HG02973 (cell line): ENCODE measurements at regions not wholly inside any gene's neighbourhood (a gene's known extent, or its start where the extent isn't known, plus 50 kb on each side); places are given as distances from the start of the nearest gene placed in this dataset.

Experiments used
- ATAC-seq: cut with Tn5 transposase; IDR thresholded peaks from one replicate; pipeline ENCODE4 v1.9.1; 2021; ENCODE audit warnings: moderate library complexity; ENCODE audit not compliant: unreplicated experiment

DNA sequence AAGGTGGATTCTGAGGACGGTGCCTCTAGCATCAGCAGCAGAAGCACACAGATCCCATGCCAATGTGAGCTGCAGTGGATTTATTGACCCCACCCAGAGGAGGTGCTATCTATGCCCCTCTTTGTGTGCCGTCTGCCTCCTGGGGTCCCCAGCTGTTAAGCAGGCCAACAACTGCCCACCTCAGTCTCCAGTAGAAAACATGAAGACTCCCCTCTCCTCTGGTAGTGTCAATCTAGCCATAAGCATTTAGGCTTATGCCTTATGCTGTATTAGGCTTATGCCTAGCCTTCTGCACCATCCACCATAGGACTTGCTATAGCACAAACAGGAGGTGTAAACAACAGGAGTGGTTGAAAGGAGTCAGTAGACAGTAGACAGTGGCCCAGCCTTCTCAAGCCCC is 417.9 kb upstream of the C16orf82 start:
- no peak for ATAC-seq

DNA sequence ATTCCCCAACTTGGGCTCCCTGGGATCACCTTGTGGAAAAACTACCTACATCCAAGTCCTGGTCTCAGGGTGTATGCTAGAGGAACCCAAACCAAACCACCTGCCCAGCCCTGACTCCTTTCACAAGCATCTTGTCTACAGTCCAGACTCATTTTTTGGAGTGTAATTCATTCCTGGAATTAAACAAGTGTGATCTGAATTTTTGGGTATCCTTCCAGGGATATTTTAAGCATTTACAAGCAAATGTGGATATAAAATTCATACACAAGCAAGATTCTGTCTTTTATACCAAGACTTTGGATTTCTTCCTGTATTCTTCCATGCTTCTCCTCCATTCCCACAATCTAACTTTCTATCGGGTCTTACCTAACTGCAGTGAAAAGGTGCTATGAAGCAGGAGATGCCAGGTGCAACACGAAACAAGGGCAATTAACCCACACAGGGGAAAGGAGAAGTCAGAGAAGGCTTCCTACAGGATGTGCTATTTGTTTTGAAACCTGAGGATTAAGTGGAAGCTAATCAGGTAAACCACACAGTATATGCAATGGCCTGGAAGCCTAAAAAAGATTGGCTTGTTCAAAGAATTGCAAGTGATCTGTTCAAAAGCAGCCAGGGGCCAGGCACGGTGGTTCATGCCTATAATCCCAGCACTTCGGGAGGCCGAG is 417.2 kb upstream of the C16orf82 start:
- ATAC-seq, result no peak

DNA sequence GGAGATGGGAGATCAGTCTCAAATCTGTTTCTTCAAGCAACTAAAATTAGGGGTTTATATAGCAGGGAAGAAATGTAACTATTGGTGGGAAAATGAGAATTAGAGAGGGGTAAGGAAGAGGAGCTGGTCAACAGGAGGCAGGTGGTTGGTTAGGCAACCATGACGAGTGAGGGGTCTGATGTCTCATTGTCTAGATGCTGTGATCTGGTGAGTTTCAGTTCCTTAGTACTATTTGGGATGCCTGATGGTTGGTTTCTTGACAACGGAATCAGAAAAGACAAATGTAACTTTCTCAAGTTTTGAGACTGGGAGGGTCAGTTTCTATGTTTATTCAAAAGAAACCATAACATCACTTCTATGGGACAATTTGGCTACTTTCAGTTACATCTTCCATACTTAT is 415.3 kb upstream of the C16orf82 start:
- no peak for ATAC-seq

DNA sequence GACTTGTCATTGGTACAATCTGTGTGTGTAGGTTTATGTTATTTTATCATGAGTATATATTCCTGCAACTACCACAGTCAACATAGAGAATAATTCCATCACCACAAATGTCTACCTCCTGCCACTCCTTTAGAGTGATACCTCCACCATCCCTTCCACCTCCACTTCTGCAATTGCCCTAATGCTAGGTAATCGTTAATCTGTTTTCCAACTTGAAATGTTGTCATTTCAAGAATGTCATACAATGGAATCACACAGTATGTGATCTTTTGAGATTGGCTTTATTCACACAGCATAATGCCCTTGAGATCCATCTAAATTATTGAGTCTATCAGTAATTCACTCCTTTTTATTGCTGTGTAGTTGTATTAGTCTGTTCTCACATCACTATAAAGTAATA is 414.8 kb upstream of the C16orf82 start:
- no peak for ATAC-seq

DNA sequence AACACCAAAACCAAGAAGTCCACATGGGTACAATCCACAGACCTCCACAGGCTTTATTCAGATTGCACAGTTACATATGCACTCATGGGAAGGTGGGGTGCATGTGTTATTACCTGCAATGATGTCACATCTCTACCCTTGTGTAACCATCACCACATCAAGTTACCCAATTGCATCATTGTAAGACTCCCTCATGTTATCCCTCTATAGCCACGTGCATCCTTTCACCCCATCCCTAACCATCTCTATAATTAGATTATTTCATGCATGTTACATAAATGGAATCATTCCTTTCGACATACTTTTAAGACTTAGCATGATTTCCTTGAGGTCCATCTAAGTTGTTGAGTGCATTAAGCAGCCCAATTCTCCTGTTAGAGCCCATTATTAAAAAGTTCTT is 408.2 kb upstream of the C16orf82 start:
- ATAC-seq, result no peak

DNA sequence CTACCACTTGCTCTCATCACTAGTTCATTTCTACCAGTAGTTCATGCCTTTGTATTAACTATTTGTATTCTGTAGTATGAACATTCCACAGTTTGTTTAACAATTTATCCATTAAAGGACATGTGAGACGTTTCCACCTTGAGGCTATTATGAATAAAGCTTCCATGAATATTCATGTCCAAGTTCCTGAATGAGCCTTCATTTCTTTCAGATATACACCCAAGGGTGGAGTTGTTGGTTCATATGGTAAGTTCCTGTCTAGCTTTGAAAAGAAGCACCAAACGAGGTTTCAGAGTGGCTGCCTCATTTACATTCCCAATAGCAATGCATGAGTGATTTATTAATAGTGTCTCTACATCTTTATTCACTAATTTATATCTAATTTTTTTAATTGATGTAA is 407.8 kb upstream of the C16orf82 start:
- ATAC-seq, result no peak

DNA sequence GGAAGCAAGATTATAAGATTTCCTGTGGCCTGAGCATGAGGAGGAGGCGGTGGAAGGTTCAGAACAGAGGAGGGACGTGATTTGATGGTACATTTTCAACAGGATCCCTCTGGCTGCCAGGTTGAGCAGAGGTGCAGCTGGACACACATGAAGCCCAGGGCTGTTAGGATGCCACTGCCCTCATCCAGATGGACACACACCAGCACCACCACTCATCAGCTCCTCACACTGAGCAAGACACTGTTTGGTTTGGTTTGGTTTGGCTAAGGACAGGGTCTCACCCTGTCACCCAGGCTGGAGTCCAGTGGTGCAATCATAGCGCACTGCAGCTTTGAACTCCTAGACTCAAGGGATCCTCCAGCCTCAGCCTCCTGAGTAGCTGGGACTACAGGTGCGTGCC is 402.6 kb upstream of the C16orf82 start:
- no peak for ATAC-seq

DNA sequence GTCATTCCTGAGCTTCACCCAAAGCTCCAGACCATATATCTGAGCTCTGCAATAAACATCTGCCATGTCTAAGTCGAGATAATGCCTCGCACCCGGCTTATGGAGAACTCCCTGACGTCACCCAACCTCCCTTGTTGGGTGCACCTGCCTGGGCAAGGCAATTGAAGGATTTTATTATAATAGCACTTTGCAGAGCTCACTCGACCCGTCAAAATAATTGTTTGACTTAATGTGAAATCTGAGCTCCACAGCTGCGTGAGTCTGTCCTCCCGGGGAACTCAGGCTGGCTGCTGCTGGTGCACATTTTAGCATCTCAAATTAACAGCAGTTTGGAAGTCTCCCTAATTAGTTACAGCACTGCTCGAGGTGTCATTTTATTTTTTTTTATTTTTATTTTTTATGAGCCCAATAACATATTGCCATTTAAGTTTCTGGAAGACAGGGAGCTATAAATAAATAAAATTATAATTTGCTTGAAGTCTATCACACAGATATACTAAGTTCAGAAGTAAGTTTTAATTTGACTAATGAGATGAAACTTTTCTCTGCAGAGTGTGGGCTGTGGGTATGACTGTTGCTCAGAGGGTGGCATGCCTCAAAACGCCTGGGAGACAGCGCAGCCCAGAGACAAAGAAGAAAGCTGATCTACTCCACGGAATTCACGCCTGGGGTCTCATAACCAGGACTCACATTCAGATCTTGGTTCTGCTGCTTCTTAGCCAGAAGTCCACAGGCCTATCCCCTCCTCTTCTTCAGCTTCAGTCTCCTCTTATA is 401.4 kb upstream of the C16orf82 start:
- ATAC-seq, result no peak

DNA sequence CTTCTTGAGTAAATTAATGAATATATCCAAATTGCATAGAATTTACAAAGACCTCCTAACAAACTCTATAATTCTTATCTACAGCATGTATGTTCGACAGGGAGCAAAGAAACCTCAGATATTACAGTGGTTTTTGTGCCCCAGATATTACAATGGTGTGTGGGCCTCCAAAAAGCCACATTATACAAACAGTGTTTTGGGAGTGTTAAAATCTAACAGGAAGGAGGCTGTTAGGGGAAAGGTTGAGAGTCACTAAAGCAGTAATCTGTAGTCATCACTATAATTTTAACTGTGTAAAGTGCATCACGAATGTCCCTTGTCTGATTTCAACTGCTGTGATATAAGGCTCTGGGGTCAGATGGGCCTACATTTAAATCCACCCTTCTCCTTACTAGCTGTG is 400.2 kb upstream of the C16orf82 start:
- no peak for ATAC-seq

DNA sequence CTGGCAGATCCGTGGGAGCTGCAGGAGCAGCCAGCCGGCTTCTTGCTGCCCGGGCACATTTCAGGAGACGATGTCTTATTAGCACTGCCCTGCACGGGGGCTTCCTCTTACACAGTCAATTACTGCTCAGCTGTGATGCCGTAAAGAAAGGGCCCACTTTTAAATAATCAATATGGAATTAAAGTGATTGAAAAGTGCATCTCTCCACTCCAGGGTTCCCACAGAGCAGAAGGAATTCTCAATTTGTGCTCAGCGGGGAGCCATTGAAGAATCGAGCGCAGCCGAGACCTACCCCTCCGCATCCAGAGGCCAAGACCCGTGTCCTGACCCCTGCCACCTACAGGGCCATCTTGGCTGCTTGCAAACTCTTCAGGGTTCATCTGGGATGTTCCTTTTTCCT is 399.4 kb upstream of the C16orf82 start:
- ATAC-seq, result no peak

DNA sequence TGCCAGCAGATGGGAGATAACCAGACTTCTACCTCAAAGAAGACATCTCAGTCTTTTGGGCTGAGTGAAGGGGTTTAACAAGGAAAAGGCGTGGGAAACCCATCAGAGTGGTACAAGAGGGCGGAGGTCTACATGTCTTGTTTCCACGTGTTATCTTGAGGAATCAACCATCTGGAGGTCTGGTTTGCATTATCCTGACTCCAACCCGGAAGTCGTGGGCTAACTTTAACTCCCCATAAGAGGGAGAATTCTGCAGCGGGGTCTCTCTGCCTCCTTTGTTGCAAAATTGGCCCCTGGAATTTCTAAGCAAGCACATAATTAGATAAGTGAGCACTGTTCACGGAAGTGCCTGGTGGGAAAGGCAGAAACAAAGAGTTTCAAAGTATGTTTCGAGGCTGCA is 398.7 kb upstream of the C16orf82 start:
- no peak for ATAC-seq

DNA sequence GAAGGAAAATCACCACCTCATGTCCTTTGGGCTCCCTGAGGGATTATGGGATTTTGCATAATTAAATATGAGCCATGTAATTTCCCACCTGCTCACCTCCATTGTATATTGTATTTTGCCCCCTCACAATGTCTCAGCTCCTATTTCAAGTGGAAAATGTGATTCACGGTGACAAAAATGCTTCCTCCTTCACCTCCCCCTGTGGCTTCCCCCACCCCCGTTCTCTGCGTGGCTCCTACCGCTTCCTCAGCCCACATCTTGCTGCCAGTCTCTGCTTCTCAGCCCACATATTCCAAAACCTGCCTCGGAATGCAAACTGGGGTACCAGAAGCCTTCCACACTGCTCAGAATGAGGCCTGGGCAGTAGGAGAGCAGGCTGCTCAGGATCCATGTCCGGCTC is 394.5 kb upstream of the C16orf82 start:
- ATAC-seq, result no peak

DNA sequence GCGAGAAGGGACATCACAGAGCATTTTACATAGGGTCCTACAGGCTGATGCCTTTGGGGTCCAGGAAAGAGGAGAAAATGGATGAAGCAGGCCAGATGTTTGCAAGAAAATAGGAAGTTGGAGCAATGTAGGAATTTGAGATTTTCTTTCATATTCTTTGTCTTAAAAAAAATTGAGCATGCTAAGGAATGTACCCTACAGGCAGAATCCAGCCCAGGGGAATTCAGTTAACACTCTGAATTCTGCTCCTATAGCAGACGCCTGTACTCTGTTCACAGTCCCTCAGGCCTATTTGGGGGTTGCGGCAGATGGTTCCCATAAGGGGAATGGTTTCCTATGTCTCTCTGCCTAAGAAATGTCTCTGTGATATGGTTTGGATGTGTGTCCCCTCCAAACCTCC is 393.7 kb upstream of the C16orf82 start:
- ATAC-seq, result no peak

DNA sequence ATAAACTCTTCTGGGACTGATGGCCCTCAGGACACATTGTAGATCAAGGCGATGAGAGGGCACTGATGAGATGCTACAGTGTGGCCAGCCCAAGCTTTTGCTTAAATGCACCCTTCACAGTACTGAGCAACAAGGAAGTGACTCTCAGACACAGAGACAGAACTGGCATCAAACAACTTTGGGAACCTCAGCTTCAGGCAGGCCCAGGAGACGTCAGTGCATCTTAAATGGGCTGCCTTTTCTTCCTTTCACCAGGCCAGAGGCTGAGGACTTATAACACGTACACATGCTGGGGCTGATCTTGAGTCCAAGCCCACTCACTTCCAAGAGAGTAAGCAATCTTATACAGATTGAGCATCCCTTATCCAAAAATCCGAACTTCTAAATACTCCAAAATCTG is 386.1 kb upstream of the C16orf82 start:
- no peak for ATAC-seq

DNA sequence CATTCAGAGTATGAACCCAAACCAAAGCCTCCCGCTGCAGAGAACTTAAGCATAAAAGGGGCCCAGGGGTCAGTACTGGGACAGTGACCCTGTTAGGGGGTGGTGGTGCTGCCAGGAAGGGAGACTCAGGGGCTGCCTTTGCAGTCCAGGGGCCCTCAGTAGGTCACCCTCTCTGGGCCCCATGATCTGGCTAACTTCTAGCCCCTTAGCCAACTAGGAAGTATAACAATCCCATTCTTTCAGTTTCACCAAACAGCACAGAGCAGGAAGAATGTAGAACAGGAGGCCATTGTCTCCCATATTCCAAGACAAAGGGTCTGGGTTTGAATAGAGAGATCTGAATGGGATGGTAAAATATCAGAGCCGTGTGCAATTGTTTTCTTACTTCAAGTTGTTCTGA is 378.6 kb upstream of the C16orf82 start:
- no peak for ATAC-seq

DNA sequence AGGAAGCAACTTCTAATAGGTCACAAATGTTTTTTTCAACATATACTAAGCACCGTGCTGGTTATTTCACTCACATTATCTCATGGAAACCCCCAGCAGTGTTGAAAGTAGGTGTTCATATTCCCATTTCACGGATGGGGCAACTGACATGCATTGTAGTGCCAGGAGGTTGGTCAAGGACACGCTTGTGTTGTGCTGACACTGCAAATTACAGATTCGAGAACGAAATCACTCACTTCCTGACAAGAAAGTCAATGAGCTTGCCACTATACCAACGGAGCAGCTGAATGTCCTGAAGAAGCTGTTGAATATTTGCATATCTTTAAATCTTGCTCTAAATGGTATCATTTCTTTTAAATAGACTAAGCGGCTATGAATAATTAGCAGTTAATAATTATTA is 378.0 kb upstream of the C16orf82 start:
- no peak for ATAC-seq

DNA sequence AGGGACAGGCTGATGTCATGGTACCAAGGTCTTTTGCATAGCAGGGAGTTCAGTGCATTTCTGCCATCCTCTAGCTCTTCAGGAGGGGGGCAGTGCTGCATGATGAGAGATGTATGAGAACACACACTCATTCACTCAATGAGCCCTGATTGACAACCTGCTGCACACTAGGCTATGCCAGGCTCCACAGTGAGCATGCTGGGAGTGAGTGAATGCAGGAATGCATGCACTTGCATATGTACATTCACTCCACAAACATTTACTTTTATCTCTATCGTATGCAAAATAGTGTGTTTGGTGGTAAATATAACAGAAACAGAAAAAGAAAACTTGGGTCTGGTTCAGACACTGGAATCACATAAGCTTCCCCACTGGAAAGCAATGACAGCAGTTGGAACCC is 374.1 kb upstream of the C16orf82 start:
- no peak for ATAC-seq

DNA sequence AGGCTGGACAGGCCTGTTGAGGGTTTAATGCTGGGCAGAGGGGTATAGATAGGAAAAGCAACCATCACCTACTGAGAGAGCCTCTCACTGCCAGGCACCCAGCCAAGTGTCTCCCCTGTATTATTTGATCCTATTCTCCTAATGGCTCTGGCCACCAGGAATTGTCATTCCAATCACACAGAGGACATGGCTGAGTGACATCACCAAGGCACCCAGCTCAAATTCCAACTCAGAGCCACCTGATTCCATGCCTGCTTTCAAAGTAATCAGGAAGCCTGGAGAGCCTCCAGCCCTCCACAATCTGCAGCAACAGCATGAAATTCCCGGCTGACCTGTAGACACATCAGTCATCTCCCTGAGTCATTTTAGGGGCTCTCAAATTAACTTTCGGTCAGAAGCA is 368.9 kb upstream of the C16orf82 start:
- no peak for ATAC-seq

DNA sequence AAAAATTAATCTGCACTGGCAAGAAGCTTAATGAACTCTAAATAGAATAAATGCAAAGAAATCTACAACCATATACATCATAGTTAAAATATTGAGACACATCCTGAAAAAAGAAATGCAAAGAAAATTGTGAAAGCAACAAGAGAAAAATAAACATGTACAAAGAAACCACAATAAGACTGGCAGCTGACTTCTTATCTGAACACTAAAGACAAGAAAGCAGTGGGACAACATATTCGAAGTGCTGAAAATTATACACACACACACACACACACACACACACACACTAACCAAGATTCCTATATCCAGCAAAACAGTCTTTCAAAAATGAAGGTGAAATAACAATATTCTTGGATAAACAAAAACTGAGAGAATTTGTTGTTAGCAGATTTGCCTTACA is 366.5 kb upstream of the C16orf82 start:
- ATAC-seq, result no peak

DNA sequence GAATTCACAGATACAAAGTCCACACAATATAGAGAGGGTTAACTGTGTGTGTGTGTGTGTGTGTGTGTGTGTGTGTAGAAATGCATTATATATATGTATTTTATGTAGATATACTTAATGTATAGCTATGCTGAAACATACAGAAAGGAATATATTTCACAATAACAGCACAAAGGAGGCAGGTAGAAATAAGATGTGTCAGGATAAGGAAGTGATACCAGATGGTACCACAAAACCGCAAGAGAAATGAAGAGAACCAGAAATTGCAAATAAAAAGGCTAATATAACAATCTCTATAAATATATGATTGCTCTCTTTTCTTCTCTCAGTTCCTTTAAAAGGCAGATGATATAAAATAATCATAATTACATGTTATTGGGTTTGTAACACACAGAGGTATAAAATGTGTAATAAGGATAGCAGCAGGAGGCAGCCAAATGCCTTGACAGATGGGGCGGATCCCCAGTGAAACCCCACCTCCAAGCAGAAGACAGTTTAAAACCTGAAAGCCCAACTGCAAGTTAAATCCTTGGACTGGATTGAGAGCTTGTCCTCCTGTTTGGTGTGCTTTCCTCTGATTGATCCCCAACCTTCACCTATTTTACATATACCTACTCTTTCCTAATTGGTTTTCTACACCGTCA is 365.4 kb upstream of the C16orf82 start:
- no peak for ATAC-seq

DNA sequence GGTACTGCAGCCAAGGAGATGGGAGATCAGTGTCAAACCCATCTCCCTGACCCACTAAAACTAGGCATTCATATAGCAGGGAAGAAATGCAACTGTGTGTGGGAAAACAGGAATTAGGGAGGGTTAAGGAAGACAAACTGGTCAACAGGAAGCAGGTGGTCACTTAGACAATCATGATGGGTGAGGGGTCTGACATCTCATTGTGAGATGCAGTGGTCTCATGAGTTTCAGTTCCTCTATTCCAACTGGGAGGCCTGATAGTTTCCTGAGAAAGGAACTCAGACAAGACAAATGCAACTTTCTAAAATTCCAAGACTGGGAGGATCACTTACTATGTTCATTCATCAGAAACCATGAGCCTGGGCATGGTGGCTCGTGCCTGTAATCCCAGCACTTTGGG is 361.4 kb upstream of the C16orf82 start:
- no peak for ATAC-seq

DNA sequence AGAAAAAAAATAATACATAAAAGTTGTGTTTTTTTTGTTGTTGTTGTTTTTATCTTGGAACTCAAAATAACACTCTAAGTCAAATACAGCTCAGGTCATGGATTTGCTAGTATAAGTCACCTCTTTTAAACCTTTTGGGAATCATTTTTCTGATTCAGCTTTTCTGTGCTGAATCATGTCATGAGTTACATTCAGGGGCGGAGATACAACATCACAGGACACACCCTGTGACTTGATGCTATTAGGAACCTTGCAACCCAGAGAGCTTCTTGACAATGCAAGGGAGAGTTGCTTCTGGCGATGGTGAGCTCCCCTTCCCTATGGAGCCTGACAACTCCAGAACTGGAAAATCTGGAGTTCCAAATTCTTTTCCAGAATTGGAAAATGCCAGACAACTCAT is 358.3 kb upstream of the C16orf82 start:
- ATAC-seq, result no peak
